ENCODE measurements at regions not wholly inside any gene's neighbourhood (a gene's known extent, or its start where the extent isn't known, plus 50 kb on each side); places are given as distances from the start of the nearest gene placed in this dataset.

DNA sequence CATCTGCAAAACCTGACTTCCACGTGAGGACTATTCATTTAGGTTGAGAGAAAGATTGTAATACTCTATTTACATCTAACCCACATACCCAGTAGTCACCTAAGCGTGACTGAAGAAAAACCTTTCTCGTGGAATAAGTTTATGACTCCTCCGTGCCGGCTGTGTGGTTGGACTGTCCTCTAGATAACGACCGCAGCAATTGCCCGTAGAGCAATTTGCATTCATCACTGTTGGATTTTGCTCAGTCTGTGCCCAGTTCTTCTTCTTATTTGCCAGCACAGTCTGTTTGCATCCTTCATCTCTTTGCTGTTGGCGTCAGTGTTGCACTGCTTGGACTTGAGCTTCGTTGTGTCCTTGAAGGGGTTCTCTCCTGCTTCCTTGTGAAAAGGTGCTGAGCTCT, 131.3 kb downstream of the CYB561 start:
- Histone ChIP-seq H3K27me3 (ENCODE audit: insufficient read depth, low read length, poor library complexity, severe bottlenecking) (no peaks in the 10 kb centered on the region), H4K20me1 (ENCODE audit: insufficient read depth, low read length, poor library complexity, severe bottlenecking) (no peaks in the 10 kb centered on the region), H3K9me2 (replicated peaks; ENCODE audit: low read depth, low read length) (no peaks in the 10 kb centered on the region), H3K4me1 (ENCODE audit: insufficient read depth, low read length, poor library complexity, severe bottlenecking) (no peaks in the 10 kb centered on the region), H3K4me3 (ENCODE audit: low read length, poor library complexity, severe bottlenecking) (no peak overlapping the region), H3F3A (ENCODE audit: low read depth) (no peaks in the 10 kb centered on the region), H3K9me3 (ENCODE audit: insufficient read depth, low read depth, low read length) (no peaks in the 10 kb centered on the region; the same call in 1 of the 2 replicates), H2AFZ (ENCODE audit: low read length) (no peak overlapping the region), H3K79me2 (ENCODE audit: insufficient read depth, low read length) (no peaks in the 10 kb centered on the region), H3K36me3 (ENCODE audit: insufficient read depth, low read length) (no peaks in the 10 kb centered on the region), H3K4me2 (ENCODE audit: low read depth, low read length, poor library complexity, severe bottlenecking) (no peak overlapping the region), H3K9ac (ENCODE audit: low read depth, low read length, poor library complexity, severe bottlenecking) (no peak overlapping the region)
- TF ChIP-seq, protein P1, sequence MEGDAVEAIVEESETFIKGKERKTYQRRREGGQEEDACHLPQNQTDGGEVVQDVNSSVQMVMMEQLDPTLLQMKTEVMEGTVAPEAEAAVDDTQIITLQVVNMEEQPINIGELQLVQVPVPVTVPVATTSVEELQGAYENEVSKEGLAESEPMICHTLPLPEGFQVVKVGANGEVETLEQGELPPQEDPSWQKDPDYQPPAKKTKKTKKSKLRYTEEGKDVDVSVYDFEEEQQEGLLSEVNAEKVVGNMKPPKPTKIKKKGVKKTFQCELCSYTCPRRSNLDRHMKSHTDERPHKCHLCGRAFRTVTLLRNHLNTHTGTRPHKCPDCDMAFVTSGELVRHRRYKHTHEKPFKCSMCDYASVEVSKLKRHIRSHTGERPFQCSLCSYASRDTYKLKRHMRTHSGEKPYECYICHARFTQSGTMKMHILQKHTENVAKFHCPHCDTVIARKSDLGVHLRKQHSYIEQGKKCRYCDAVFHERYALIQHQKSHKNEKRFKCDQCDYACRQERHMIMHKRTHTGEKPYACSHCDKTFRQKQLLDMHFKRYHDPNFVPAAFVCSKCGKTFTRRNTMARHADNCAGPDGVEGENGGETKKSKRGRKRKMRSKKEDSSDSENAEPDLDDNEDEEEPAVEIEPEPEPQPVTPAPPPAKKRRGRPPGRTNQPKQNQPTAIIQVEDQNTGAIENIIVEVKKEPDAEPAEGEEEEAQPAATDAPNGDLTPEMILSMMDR (conservative IDR thresholded peaks at IDR 0.05; ENCODE audit: low read length) = no peak
- TF ChIP-seq EZH2phosphoT487 (IDR thresholded peaks at IDR 0.05; ENCODE audit: borderline replicate concordance) = no peak

DNA sequence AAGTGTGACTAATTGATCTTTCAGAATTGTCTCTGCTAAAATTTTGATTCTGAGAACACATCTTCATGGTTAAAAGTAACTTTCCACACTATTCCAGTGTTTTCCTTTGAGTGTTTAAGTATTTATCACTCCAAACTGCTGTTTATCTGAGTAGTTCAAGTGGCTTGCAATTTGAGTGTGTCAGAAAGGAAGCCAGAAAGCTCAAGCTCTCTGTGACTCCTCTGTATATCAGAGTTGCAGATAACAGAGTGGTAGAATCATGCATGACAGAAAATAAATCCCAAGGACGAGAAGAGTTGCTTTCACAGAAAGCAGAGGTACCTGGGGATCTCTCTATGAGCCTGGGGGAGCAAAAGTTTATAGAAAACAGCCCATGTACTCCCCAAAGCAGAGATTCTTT, 130.0 kb downstream of the CYB561 start:
- H3K4me3 ChIP-seq (ENCODE audit: low read length, poor library complexity, severe bottlenecking) = no peak overlapping the region
- no peaks in the 10 kb centered on the region for H3F3A ChIP-seq (ENCODE audit: low read depth)
- H3K9ac ChIP-seq (ENCODE audit: low read depth, low read length, poor library complexity, severe bottlenecking) = no peak overlapping the region
- H3K27me3 ChIP-seq (ENCODE audit: insufficient read depth, low read length, poor library complexity, severe bottlenecking) = no peaks in the 10 kb centered on the region
- no peaks in the 10 kb centered on the region for H3K79me2 ChIP-seq (ENCODE audit: insufficient read depth, low read length)
- H3K4me1 ChIP-seq (ENCODE audit: insufficient read depth, low read length, poor library complexity, severe bottlenecking) = no peaks in the 10 kb centered on the region
- TF ChIP-seq, protein P1 (conservative IDR thresholded peaks at IDR 0.05; ENCODE audit: low read length) = no peak
- TF ChIP-seq EZH2phosphoT487 (IDR thresholded peaks at IDR 0.05; ENCODE audit: borderline replicate concordance) = no peak
- H3K9me3 ChIP-seq (ENCODE audit: insufficient read depth, low read depth, low read length) = no peaks in the 10 kb centered on the region; the same call in 1 of the 2 replicates
- no peak overlapping the region for H3K4me2 ChIP-seq (ENCODE audit: low read depth, low read length, poor library complexity, severe bottlenecking)
- no peak overlapping the region for H2AFZ ChIP-seq (ENCODE audit: low read length)
- H3K36me3 ChIP-seq (ENCODE audit: insufficient read depth, low read length) = no peaks in the 10 kb centered on the region
- no peaks in the 10 kb centered on the region for H4K20me1 ChIP-seq (ENCODE audit: insufficient read depth, low read length, poor library complexity, severe bottlenecking)
- H3K9me2 ChIP-seq (replicated peaks; ENCODE audit: low read depth, low read length) = no peaks in the 10 kb centered on the region

DNA sequence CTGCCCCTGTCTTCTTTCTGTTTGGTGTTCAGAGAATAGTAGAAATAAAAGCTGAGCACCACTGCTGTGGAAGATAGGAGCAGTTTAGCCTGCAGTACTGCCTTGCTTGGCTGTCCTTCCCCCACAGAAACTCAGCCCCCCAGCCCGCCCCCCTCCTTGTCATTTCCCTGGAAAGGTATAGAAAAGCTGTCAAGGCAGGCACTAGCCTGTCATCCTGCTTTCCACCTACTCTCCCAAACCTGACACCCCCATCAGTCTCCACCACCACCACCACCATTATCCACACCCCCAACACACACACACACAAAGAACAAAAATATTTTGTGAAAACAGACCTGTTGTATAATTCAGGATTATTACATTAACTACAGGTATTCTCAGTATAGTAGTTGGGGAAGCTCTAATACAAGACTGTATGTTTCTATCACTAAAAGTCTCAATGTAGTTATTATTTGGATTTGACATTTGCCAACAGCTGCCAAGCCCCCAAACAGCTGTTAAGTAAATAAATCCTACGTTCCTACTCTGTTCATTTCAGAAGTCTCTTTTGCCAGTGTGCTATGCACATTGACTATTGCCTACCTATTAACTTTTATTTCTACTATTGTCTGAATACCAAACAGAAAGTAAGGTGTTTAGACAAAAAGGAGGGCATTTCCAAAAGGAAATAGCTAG, 128.8 kb downstream of the CYB561 start:
- Histone ChIP-seq H3K9ac (ENCODE audit: low read depth, low read length, poor library complexity, severe bottlenecking) (no peak overlapping the region), H3K4me2 (ENCODE audit: low read depth, low read length, poor library complexity, severe bottlenecking) (no peak overlapping the region), H3K36me3 (ENCODE audit: insufficient read depth, low read length) (0 out of 2 replicates have a peak, but pooled peaks cover 4% of the 10 kb centered on the region), H2AFZ (ENCODE audit: low read length) (no peak overlapping the region), H3F3A (ENCODE audit: low read depth) (no peaks in the 10 kb centered on the region), H3K27me3 (ENCODE audit: insufficient read depth, low read length, poor library complexity, severe bottlenecking) (no peaks in the 10 kb centered on the region), H3K4me1 (ENCODE audit: insufficient read depth, low read length, poor library complexity, severe bottlenecking) (no peaks in the 10 kb centered on the region), H3K9me3 (ENCODE audit: insufficient read depth, low read depth, low read length) (no peaks in the 10 kb centered on the region), H3K4me3 (ENCODE audit: low read length, poor library complexity, severe bottlenecking) (no peak overlapping the region), H3K9me2 (replicated peaks; ENCODE audit: low read depth, low read length) (no peaks in the 10 kb centered on the region), H4K20me1 (ENCODE audit: insufficient read depth, low read length, poor library complexity, severe bottlenecking) (no peaks in the 10 kb centered on the region), H3K79me2 (ENCODE audit: insufficient read depth, low read length) (no peaks in the 10 kb centered on the region)
- TF ChIP-seq EZH2phosphoT487 (IDR thresholded peaks at IDR 0.05; ENCODE audit: borderline replicate concordance) = no peak
- TF ChIP-seq, protein P1 (conservative IDR thresholded peaks at IDR 0.05; ENCODE audit: low read length) = no peak
